AG08396 (cell line): ENCODE measurements at regions not wholly inside any gene's neighbourhood (a gene's known extent, or its start where the extent isn't known, plus 50 kb on each side); places are given as distances from the start of the nearest gene placed in this dataset.
"Not testable (repeated sequence)": the region's sequence is repeated elsewhere in the genome, so short reads cannot be mapped to it uniquely, and the experiment has no call there.

Experiments
- DNase-seq: peaks from one replicate; pipeline ENCODE4 v3.0.0; 2012; ENCODE audit warnings: low spot score, mixed read lengths

- no peak for DNase-seq
These were observed 56.3 kb upstream of the SPEF2 start for GRCh38 chr5:35561396-35561795.

- no peak for DNase-seq
These were observed 59.9 kb upstream of the SPEF2 start for GRCh38 chr5:35557748-35558147.

GRCh38 chr5:35557199-35557598 is 60.5 kb upstream of the SPEF2 start:
- no peak for DNase-seq

GRCh38 chr5:35554016-35554415 is 63.6 kb upstream of the SPEF2 start:
- no peak for DNase-seq

GRCh38 chr5:35545190-35545589 is 72.5 kb upstream of the SPEF2 start:
- no peak for DNase-seq

- DNase-seq = no peak
These were observed 74.3 kb upstream of the SPEF2 start for GRCh38 chr5:35543408-35543807.

- no peak for DNase-seq
These were observed 77.7 kb upstream of the SPEF2 start for GRCh38 chr5:35540002-35540401.

GRCh38 chr5:35538198-35538931 is 79.3 kb upstream of the SPEF2 start:
- no peak for DNase-seq

GRCh38 chr5:35533156-35533555 is 84.5 kb upstream of the SPEF2 start:
- no peak for DNase-seq

- DNase-seq = not testable (repeated sequence)
These were observed 86.1 kb upstream of the SPEF2 start for GRCh38 chr5:35531553-35531952.

GRCh38 chr5:35518104-35518503 is 99.6 kb upstream of the SPEF2 start:
- DNase-seq = no peak

- no peak for DNase-seq
These were observed 101.4 kb upstream of the SPEF2 start for GRCh38 chr5:35516271-35516670.

GRCh38 chr5:35513612-35514011 is 104.1 kb upstream of the SPEF2 start:
- DNase-seq = no peak

GRCh38 chr5:35502206-35502605 is 115.5 kb upstream of the SPEF2 start:
- no peak for DNase-seq

- no peak for DNase-seq
These were observed 128.9 kb upstream of the SPEF2 start for GRCh38 chr5:35488791-35489190.

GRCh38 chr5:35488055-35488454 is 129.6 kb upstream of the SPEF2 start:
- no peak for DNase-seq

- DNase-seq = no peak
These were observed 130.2 kb upstream of the SPEF2 start for GRCh38 chr5:35487233-35488025.

- DNase-seq = no peak
These were observed 132.2 kb upstream of the SPEF2 start for GRCh38 chr5:35485487-35485886.

GRCh38 chr5:35484241-35484640 is 133.4 kb upstream of the SPEF2 start:
- DNase-seq = no peak

- DNase-seq = no peak
These were observed 133.9 kb upstream of the SPEF2 start for GRCh38 chr5:35483780-35484179.

GRCh38 chr5:35483191-35483590 is 134.5 kb upstream of the SPEF2 start:
- no peak for DNase-seq

GRCh38 chr5:35482167-35482755 is 135.4 kb upstream of the SPEF2 start:
- no peak for DNase-seq
